ENCODE measurements at regions not wholly inside any gene's neighbourhood (a gene's known extent, or its start where the extent isn't known, plus 50 kb on each side); places are given as distances from the start of the nearest gene placed in this dataset.

DNA sequence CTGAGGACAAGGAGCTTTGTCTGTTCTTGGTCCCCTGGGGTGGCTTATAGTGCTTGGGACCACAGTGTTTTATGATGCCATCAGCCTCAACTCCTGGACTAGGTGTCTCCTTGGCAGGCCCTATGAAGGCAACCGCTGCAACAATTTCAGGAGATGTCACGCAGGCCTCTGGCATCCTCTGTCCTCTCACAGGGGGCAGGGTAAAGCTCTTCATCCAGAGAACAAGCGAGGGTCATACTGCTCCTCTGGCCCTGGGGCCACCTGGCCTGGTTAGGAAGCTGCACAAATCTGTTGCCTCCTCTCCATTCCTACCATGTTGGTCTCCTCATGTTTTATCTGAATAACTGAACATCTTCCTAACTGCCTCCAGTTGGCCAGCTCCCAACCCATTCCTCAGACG is 148.9 kb upstream of the SPEF2 start:
- TF ChIP-seq EZH2phosphoT487 (IDR thresholded peaks at IDR 0.05; ENCODE audit: borderline replicate concordance, low read length), result no peak
- TF ChIP-seq EZH2 (IDR thresholded peaks at IDR 0.05; ENCODE audit: low read length, unreplicated experiment), result no peak
- TF ChIP-seq CTCF (conservative IDR thresholded peaks at IDR 0.05; ENCODE audit: low read depth, low read length), result no peak
- H3K9me3 ChIP-seq (ENCODE audit: low read length), result no peaks in the 10 kb centered on the region
- no peak overlapping the region for H3K9ac ChIP-seq (ENCODE audit: low read length)
- H3K4me2 ChIP-seq (ENCODE audit: low read length), result no peak overlapping the region
- ATAC-seq (no peak), DNase-seq (no peak)
- no peaks in the 10 kb centered on the region for H4K20me1 ChIP-seq (ENCODE audit: low read length)
- H3K4me3 ChIP-seq (ENCODE audit: low read length), result no peak overlapping the region
- intact Hi-C loops (cut with micrococcal nuclease), result no loop called here
- no TSS peak for BruUV-seq (replicated peaks)
- H3K79me2 ChIP-seq (ENCODE audit: low read length), result no peaks in the 10 kb centered on the region
- H3K9me2 ChIP-seq (replicated peaks; ENCODE audit: low read length), result no peaks in the 10 kb centered on the region
- no peaks in the 10 kb centered on the region for H3K36me3 ChIP-seq (ENCODE audit: low read depth, low read length)
- H3K27ac ChIP-seq (ENCODE audit: low read length), result no peak overlapping the region
- CTCF ChIA-PET, result no interaction called here
- H3K4me1 ChIP-seq (ENCODE audit: insufficient read depth, low read length), result no peaks in the 10 kb centered on the region
- H3K27me3 ChIP-seq (ENCODE audit: low read length), result peaks cover 39% of the 10 kb centered on the region
- H3F3A ChIP-seq (ENCODE audit: low read length, unreplicated experiment), result no peaks in the 10 kb centered on the region
- H2AFZ ChIP-seq (ENCODE audit: low read length), result no peak overlapping the region
- POLR2A ChIA-PET (ENCODE audit: unreplicated experiment), result no interaction called here

- ATAC-seq (no peak), DNase-seq (no peak)
- Histone ChIP-seq H3K9me2 (replicated peaks; ENCODE audit: low read length) (no peaks in the 10 kb centered on the region), H3F3A (ENCODE audit: low read length, unreplicated experiment) (no peaks in the 10 kb centered on the region), H4K20me1 (ENCODE audit: low read length) (no peaks in the 10 kb centered on the region), H3K4me1 (ENCODE audit: insufficient read depth, low read length) (no peaks in the 10 kb centered on the region), H3K27me3 (ENCODE audit: low read length) (peaks cover 42% of the 10 kb centered on the region), H3K4me3 (ENCODE audit: low read length) (no peak overlapping the region), H3K9me3 (ENCODE audit: low read length) (no peaks in the 10 kb centered on the region), H2AFZ (ENCODE audit: low read length) (no peak overlapping the region), H3K79me2 (ENCODE audit: low read length) (no peaks in the 10 kb centered on the region), H3K9ac (ENCODE audit: low read length) (no peak overlapping the region), H3K36me3 (ENCODE audit: low read depth, low read length) (no peaks in the 10 kb centered on the region), H3K4me2 (ENCODE audit: low read length) (no peak overlapping the region), H3K27ac (ENCODE audit: low read length) (no peak overlapping the region)
- BruUV-seq (replicated peaks), result no TSS peak
- TF ChIP-seq CTCF (conservative IDR thresholded peaks at IDR 0.05; ENCODE audit: low read depth, low read length) (no peak), EZH2 (IDR thresholded peaks at IDR 0.05; ENCODE audit: low read length, unreplicated experiment) (no peak), EZH2phosphoT487 (IDR thresholded peaks at IDR 0.05; ENCODE audit: borderline replicate concordance, low read length) (no peak)
- intact Hi-C loops (cut with micrococcal nuclease), result no loop called here
- POLR2A ChIA-PET (ENCODE audit: unreplicated experiment), result interaction anchor here (0.6 kb wide), 1 partner anchor 632 kb away, joined by 8 read pairs; no protein-coding TSS in a partner anchor
- CTCF ChIA-PET, result no interaction called here
Measured at GRCh38 chr5:35466746-35467145, 150.9 kb upstream of the SPEF2 start.

DNA sequence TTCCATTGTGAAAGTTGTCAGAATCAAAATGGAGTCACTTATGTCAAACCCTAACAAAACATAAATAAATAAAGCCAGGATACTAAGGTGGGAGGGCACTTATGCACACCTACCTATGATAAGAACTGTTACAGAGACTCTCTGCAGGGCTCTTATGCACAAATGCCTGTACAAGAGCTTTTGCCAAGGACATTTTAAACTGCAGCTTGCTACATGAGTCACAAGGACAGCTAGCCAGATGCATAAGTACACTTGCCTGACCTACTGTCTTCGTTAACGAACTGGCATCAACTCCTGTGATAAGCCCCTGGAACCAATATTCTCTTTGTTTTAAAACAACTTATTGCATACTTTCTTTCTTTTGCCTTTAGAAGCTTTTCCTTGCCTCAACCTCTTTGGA is 152.9 kb upstream of the SPEF2 start:
- H3K27ac ChIP-seq (ENCODE audit: low read length), result no peak overlapping the region
- intact Hi-C loops (cut with micrococcal nuclease), result no loop called here
- ATAC-seq, result no peak
- H3K9me2 ChIP-seq (replicated peaks; ENCODE audit: low read length), result no peaks in the 10 kb centered on the region
- H3K9me3 ChIP-seq (ENCODE audit: low read length), result no peaks in the 10 kb centered on the region
- H3K27me3 ChIP-seq (ENCODE audit: low read length), result peaks cover 58% of the 10 kb centered on the region
- H3K79me2 ChIP-seq (ENCODE audit: low read length), result no peaks in the 10 kb centered on the region
- CTCF ChIA-PET, result no interaction called here
- BruUV-seq (replicated peaks), result no TSS peak
- H2AFZ ChIP-seq (ENCODE audit: low read length), result no peak overlapping the region
- no peaks in the 10 kb centered on the region for H4K20me1 ChIP-seq (ENCODE audit: low read length)
- H3K9ac ChIP-seq (ENCODE audit: low read length), result no peak overlapping the region
- TF ChIP-seq EZH2 (IDR thresholded peaks at IDR 0.05; ENCODE audit: low read length, unreplicated experiment), result no peak
- TF ChIP-seq EZH2phosphoT487 (IDR thresholded peaks at IDR 0.05; ENCODE audit: borderline replicate concordance, low read length), result no peak
- TF ChIP-seq CTCF (conservative IDR thresholded peaks at IDR 0.05; ENCODE audit: low read depth, low read length), result no peak
- no peak overlapping the region for H3K4me3 ChIP-seq (ENCODE audit: low read length)
- H3K4me2 ChIP-seq (ENCODE audit: low read length), result no peak overlapping the region
- no peaks in the 10 kb centered on the region for H3K36me3 ChIP-seq (ENCODE audit: low read depth, low read length)
- no peaks in the 10 kb centered on the region for H3K4me1 ChIP-seq (ENCODE audit: insufficient read depth, low read length)
- no peak for DNase-seq
- POLR2A ChIA-PET (ENCODE audit: unreplicated experiment), result no interaction called here
- no peaks in the 10 kb centered on the region for H3F3A ChIP-seq (ENCODE audit: low read length, unreplicated experiment)

Measured in PC-3 (cell line).